ENCODE measurements at regions not wholly inside any gene's neighbourhood (a gene's known extent, or its start where the extent isn't known, plus 50 kb on each side); places are given as distances from the start of the nearest gene placed in this dataset.
A peak's percentile ranks its signal among the peaks of the same experiment; 100 is the strongest.

DNA sequence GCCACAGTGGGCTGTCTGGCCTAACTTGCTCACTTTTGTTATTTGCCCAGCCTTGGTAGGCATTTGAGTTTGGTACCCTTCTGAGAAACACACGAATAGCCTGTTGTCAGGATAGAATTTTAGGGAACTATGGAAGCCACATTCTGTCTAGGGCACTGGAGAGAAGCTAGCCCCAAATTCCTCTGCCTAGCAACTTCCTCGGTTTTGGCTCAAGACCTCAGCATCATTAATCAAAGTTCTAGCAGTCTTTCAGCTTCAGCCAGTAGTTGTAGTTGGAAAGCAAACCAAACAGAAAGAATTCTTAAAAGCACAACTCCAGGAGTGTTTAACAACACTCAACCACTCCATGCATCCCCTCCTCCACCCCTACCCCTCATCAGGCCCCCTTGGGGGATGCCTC, 572.1 kb upstream of the PSMD7 start (continued):
- TF ChIP-seq ZNF331 (CRISPR knock-in tag; IDR thresholded peaks at IDR 0.05; ENCODE audit: low read depth) = no peak

- no peaks in the 10 kb centered on the region for H3K36me3 ChIP-seq (ENCODE audit: insufficient read depth)
- H3K9me2 ChIP-seq (ENCODE audit: insufficient read depth) = 0 out of 2 replicates have a peak, but pooled peaks cover 2% of the 10 kb centered on the region
- peaks cover 21% of the 10 kb centered on the region; the same call in 1 of the 2 replicates for H3K4me1 ChIP-seq (ENCODE audit: insufficient read depth)
- no peak overlapping the region for H3K4me3 ChIP-seq
- H3F3A ChIP-seq (replicated peaks; ENCODE audit: low read depth) = no peaks in the 10 kb centered on the region
- Mint-ChIP-seq H3K9me3 (no peaks in the 10 kb centered on the region; the same call in 2 of the 3 replicates), H3K4me1 (peaks cover 32% of the 10 kb centered on the region), H3K27me3 (ENCODE audit: insufficient read depth, low read depth, poor library complexity) (no peaks in the 10 kb centered on the region), H3K27ac (no peak overlapping the region), H3K4me3 (no peak overlapping the region), H3K36me3 (ENCODE audit: low read depth) (no peaks in the 10 kb centered on the region)
- no peak for TF ChIP-seq CTCF (conservative IDR thresholded peaks at IDR 0.05; ENCODE audit: low read depth in 2 of 2)
- TF ChIP-seq, protein P1, sequence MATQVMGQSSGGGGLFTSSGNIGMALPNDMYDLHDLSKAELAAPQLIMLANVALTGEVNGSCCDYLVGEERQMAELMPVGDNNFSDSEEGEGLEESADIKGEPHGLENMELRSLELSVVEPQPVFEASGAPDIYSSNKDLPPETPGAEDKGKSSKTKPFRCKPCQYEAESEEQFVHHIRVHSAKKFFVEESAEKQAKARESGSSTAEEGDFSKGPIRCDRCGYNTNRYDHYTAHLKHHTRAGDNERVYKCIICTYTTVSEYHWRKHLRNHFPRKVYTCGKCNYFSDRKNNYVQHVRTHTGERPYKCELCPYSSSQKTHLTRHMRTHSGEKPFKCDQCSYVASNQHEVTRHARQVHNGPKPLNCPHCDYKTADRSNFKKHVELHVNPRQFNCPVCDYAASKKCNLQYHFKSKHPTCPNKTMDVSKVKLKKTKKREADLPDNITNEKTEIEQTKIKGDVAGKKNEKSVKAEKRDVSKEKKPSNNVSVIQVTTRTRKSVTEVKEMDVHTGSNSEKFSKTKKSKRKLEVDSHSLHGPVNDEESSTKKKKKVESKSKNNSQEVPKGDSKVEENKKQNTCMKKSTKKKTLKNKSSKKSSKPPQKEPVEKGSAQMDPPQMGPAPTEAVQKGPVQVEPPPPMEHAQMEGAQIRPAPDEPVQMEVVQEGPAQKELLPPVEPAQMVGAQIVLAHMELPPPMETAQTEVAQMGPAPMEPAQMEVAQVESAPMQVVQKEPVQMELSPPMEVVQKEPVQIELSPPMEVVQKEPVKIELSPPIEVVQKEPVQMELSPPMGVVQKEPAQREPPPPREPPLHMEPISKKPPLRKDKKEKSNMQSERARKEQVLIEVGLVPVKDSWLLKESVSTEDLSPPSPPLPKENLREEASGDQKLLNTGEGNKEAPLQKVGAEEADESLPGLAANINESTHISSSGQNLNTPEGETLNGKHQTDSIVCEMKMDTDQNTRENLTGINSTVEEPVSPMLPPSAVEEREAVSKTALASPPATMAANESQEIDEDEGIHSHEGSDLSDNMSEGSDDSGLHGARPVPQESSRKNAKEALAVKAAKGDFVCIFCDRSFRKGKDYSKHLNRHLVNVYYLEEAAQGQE (IDR thresholded peaks at IDR 0.05; ENCODE audit: unreplicated experiment) = no peak
- no peak for TF ChIP-seq EZH2 (IDR thresholded peaks at IDR 0.05; ENCODE audit: low read depth, unreplicated experiment)
- TF ChIP-seq NANOG (IDR thresholded peaks at IDR 0.05; ENCODE audit: borderline replicate concordance) = no peak
- no peak for TF ChIP-seq JUNB (IDR thresholded peaks at IDR 0.05; ENCODE audit: unreplicated experiment)
- no peak for TF ChIP-seq CREB1 (CRISPR knock-in tag; IDR thresholded peaks at IDR 0.05; ENCODE audit: low read depth)
- no peak for TF ChIP-seq ZNF331 (CRISPR knock-in tag; IDR thresholded peaks at IDR 0.05; ENCODE audit: low read depth)
- no peak for TF ChIP-seq POLR2AphosphoS5 (IDR thresholded peaks at IDR 0.05; ENCODE audit: low read depth)
- no peak for TF ChIP-seq ZNF114 (CRISPR knock-in tag; IDR thresholded peaks at IDR 0.05)
- TF ChIP-seq ETS1 (IDR thresholded peaks at IDR 0.05) = no peak
- no peak for TF ChIP-seq ZNF462 (CRISPR knock-in tag; IDR thresholded peaks at IDR 0.05)
- no peak for TF ChIP-seq STAT1 (IDR thresholded peaks at IDR 0.05; ENCODE audit: unreplicated experiment)
- H3K27ac ChIP-seq (ENCODE audit: low read depth) = no peak overlapping the region
- no peak overlapping the region for H3K4me2 ChIP-seq
- H3K27me3 ChIP-seq (ENCODE audit: insufficient read depth) = no peaks in the 10 kb centered on the region
- no peaks in the 10 kb centered on the region for H3K79me2 ChIP-seq (replicated peaks; ENCODE audit: insufficient read depth)
- no peak for ATAC-seq
- no peaks in the 10 kb centered on the region for H4K20me1 ChIP-seq (replicated peaks; ENCODE audit: insufficient read depth)
- no peak for DNase-seq (ENCODE audit: low spot score)
- peak overlapping the region; percentile 78 for H2AFZ ChIP-seq
Measured at GRCh38 chr16:73717266-73717974, 579.2 kb upstream of the PSMD7 start.
